ENCODE measurements at regions not wholly inside any gene's neighbourhood (a gene's known extent, or its start where the extent isn't known, plus 50 kb on each side); places are given as distances from the start of the nearest gene placed in this dataset.

- TF ChIP-seq TSHZ2 (CRISPR knock-in tag; IDR thresholded peaks at IDR 0.05) = no peak
- TF ChIP-seq ESRRG (CRISPR knock-in tag; IDR thresholded peaks at IDR 0.05) = no peak
- TF ChIP-seq CSRNP3 (CRISPR knock-in tag; IDR thresholded peaks at IDR 0.05) = no peak
- no peak for TF ChIP-seq TOX (CRISPR knock-in tag; IDR thresholded peaks at IDR 0.05; ENCODE audit: borderline replicate concordance)
- no peak for TF ChIP-seq ZNF8 (CRISPR knock-in tag; IDR thresholded peaks at IDR 0.05)
- no peak for TF ChIP-seq GLIS3 (CRISPR knock-in tag; IDR thresholded peaks at IDR 0.05)
- no peak for TF ChIP-seq ARNTL (CRISPR knock-in tag; IDR thresholded peaks at IDR 0.05; ENCODE audit: borderline replicate concordance, low read depth)
- TF ChIP-seq ZNF70 (CRISPR knock-in tag; IDR thresholded peaks at IDR 0.05) = no peak
- no peak for TF ChIP-seq CREB5 (CRISPR knock-in tag; IDR thresholded peaks at IDR 0.05; ENCODE audit: low read depth)
- no peak for TF ChIP-seq ZNF565 (CRISPR knock-in tag; conservative IDR thresholded peaks at IDR 0.05; ENCODE audit: low read depth)
- no peak for TF ChIP-seq BACH2 (CRISPR knock-in tag; IDR thresholded peaks at IDR 0.05; ENCODE audit: borderline replicate concordance)
- no peak for TF ChIP-seq OSR1 (CRISPR knock-in tag; IDR thresholded peaks at IDR 0.05)
- no peak for TF ChIP-seq ZFP3 (CRISPR knock-in tag; IDR thresholded peaks at IDR 0.05)
- no peak for TF ChIP-seq RARB (CRISPR knock-in tag; IDR thresholded peaks at IDR 0.05)
Measured at GRCh38 chr2:58378152-58378551, 137.0 kb upstream of the FANCL start (continued).

DNA sequence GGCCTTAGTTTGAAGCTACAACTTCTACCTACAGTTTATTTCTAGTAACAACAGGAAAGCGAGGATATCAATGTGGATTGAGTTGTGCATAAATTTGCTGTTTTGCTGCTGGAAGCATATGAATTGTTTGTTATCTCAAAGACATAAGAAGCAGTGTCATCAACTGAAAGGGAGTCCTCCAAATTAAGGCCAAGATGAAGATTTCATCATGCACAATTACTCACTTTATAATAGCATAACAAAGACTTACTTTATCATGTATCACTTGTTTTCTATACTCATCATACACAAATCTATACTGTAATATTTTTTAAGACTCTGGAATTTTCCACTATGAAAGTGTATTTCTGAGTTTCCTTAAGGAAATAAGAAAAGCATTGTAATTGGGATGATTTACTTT is 136.1 kb upstream of the FANCL start:
- TF ChIP-seq, protein P1, sequence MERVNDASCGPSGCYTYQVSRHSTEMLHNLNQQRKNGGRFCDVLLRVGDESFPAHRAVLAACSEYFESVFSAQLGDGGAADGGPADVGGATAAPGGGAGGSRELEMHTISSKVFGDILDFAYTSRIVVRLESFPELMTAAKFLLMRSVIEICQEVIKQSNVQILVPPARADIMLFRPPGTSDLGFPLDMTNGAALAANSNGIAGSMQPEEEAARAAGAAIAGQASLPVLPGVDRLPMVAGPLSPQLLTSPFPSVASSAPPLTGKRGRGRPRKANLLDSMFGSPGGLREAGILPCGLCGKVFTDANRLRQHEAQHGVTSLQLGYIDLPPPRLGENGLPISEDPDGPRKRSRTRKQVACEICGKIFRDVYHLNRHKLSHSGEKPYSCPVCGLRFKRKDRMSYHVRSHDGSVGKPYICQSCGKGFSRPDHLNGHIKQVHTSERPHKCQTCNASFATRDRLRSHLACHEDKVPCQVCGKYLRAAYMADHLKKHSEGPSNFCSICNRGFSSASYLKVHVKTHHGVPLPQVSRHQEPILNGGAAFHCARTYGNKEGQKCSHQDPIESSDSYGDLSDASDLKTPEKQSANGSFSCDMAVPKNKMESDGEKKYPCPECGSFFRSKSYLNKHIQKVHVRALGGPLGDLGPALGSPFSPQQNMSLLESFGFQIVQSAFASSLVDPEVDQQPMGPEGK (CRISPR knock-in tag; IDR thresholded peaks at IDR 0.05; ENCODE audit: borderline replicate concordance) = no peak
- no peak for ATAC-seq

DNA sequence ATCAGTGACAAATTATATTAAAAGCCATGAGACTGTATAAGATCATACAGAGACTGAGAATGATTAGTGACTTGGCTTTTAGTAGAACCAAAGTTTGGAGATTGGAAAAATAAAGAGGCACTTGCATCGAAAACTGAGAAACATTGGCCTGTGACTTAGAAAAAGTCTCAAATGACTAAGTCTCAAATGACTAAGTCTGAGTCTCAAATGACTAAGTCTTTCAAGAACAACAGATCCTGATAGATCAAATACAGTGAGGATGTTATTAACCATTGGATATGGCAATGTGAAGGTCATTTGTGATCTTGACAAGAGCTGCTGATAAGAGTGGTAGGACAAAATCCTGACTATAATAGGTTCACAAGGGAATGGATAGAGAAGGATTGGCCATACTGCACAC is 135.5 kb upstream of the FANCL start:
- TF ChIP-seq BACH2 (CRISPR knock-in tag; IDR thresholded peaks at IDR 0.05; ENCODE audit: borderline replicate concordance) (no peak), OSR1 (CRISPR knock-in tag; IDR thresholded peaks at IDR 0.05) (no peak), CSRNP3 (CRISPR knock-in tag; IDR thresholded peaks at IDR 0.05) (no peak)
- ATAC-seq = no peak

DNA sequence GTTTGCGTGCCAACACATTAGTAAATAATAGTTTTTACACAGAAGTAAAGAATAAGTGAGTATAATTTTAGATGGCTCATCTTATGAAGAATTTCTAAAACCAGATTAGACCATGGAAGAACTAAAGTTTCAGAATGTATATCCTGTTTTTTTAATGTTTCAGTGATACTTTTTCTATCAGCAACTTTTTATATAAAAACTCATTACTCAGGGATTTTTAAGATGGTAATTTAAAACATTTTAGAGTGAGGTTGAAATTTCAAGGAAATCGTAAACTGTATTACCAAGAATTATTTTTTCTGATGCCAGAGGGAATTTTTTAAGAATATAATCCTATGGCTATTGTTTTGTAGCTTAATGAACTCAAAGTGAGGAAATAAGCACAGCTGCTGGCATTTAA is 128.5 kb upstream of the FANCL start:
- TF ChIP-seq, protein P1 (CRISPR knock-in tag; IDR thresholded peaks at IDR 0.05; ENCODE audit: borderline replicate concordance) = no peak
- TF ChIP-seq CSDC2 (CRISPR knock-in tag; IDR thresholded peaks at IDR 0.05) = no peak
- no peak for TF ChIP-seq ESRRG (CRISPR knock-in tag; IDR thresholded peaks at IDR 0.05)
- no peak for TF ChIP-seq OSR1 (CRISPR knock-in tag; IDR thresholded peaks at IDR 0.05)
- TF ChIP-seq BACH2 (CRISPR knock-in tag; IDR thresholded peaks at IDR 0.05; ENCODE audit: borderline replicate concordance) = no peak
- no peak for TF ChIP-seq TOX (CRISPR knock-in tag; IDR thresholded peaks at IDR 0.05; ENCODE audit: borderline replicate concordance)
- no peak for TF ChIP-seq ARNTL (CRISPR knock-in tag; IDR thresholded peaks at IDR 0.05; ENCODE audit: borderline replicate concordance, low read depth)
- TF ChIP-seq TCF4 (CRISPR knock-in tag; IDR thresholded peaks at IDR 0.05; ENCODE audit: borderline replicate concordance) = no peak
- TF ChIP-seq SNAI2 (CRISPR knock-in tag; IDR thresholded peaks at IDR 0.05) = no peak
- TF ChIP-seq, protein P2, sequence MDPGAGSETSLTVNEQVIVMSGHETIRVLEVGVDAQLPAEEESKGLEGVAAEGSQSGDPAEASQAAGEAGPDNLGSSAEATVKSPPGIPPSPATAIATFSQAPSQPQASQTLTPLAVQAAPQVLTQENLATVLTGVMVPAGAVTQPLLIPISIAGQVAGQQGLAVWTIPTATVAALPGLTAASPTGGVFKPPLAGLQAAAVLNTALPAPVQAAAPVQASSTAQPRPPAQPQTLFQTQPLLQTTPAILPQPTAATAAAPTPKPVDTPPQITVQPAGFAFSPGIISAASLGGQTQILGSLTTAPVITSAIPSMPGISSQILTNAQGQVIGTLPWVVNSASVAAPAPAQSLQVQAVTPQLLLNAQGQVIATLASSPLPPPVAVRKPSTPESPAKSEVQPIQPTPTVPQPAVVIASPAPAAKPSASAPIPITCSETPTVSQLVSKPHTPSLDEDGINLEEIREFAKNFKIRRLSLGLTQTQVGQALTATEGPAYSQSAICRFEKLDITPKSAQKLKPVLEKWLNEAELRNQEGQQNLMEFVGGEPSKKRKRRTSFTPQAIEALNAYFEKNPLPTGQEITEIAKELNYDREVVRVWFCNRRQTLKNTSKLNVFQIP (CRISPR knock-in tag; IDR thresholded peaks at IDR 0.05; ENCODE audit: borderline replicate concordance, low read depth) = no peak
- TF ChIP-seq RARB (CRISPR knock-in tag; IDR thresholded peaks at IDR 0.05) = no peak
- TF ChIP-seq ZNF70 (CRISPR knock-in tag; IDR thresholded peaks at IDR 0.05) = no peak
- no peak for TF ChIP-seq ZFP3 (CRISPR knock-in tag; IDR thresholded peaks at IDR 0.05)
- TF ChIP-seq TSHZ2 (CRISPR knock-in tag; IDR thresholded peaks at IDR 0.05) = no peak
- no peak for ATAC-seq
